ENCODE measurements at regions not wholly inside any gene's neighbourhood (a gene's known extent, or its start where the extent isn't known, plus 50 kb on each side); places are given as distances from the start of the nearest gene placed in this dataset.

GRCh38 chr5:155768332-155768731 lies 558.6 kb upstream of the SGCD start:
- no peak for TF ChIP-seq GATA3 (IDR thresholded peaks at IDR 0.05; ENCODE audit: low read depth, low read length)
- no peak for TF ChIP-seq GATA2 (IDR thresholded peaks at IDR 0.05; ENCODE audit: low read depth, low read length)

All from SH-SY5Y (cell line).